WTC11 (cell line): ENCODE measurements at regions not wholly inside any gene's neighbourhood (a gene's known extent, or its start where the extent isn't known, plus 50 kb on each side); places are given as distances from the start of the nearest gene placed in this dataset.

Experiments
- ATAC-seq: fragments of 200-7000 bp; cut with Tn5 transposase; 2 replicates; pipeline ENCODE4 v1.10.0; 2021; ENCODE audit warnings: mild to moderate bottlenecking, moderate library complexity
- CTCF ChIA-PET: fragments of 300-600 bp; sonication (Branson Sonifier 250); formaldehyde crosslinking; loops from one replicate; lab custom pipeline; 2021; ENCODE audit warnings: antibody characterized with exemption; lab: Charles Lee
- POLR2A ChIA-PET: fragments of 350-600 bp; sonication (Branson Sonifier 250); formaldehyde crosslinking; loops from one replicate; lab custom pipeline; 2021; ENCODE audit warnings: antibody characterized with exemption; lab: Charles Lee
- DNase-seq: peaks from one replicate; pipeline ENCODE4 v3.0.0; 2021; ENCODE audit warnings: low spot score
- H3K27ac Mint-ChIP-seq: 2 replicates; pipeline ENCODE4 v1.8.0; 2021; ENCODE audit warnings: mixed read lengths
- H3K27me3 Mint-ChIP-seq: 2 replicates; pipeline ENCODE4 v1.8.0; 2021; ENCODE audit warnings: low read depth, mild to moderate bottlenecking, moderate library complexity, mixed read lengths
- H3K36me3 Mint-ChIP-seq: 2 replicates; pipeline ENCODE4 v1.8.0; 2021; ENCODE audit warnings: mixed read lengths
- H3K4me1 Mint-ChIP-seq: 2 replicates; pipeline ENCODE4 v1.8.0; 2022; ENCODE audit warnings: mixed read lengths
- H3K4me3 Mint-ChIP-seq: 2 replicates; pipeline ENCODE4 v1.8.0; 2021; ENCODE audit warnings: mild to moderate bottlenecking, moderate library complexity, mixed read lengths
- H3K9me3 Mint-ChIP-seq: 2 replicates; pipeline ENCODE4 v1.8.0; 2021; ENCODE audit warnings: mixed read lengths
- CTCF ChIP-seq: fragments of 200-600 bp; IDR thresholded peaks from 2 replicates; pipeline ENCODE4 v1.8.0; 2022; ENCODE audit warnings: antibody characterized with exemption
- ELF4 ChIP-seq: sonication (generic); formaldehyde crosslinking; IDR thresholded peaks from 2 replicates; pipeline ENCODE4 v1.8.1; 2022; ENCODE audit warnings: low read depth, mild to moderate bottlenecking, moderate library complexity, missing genetic modification reagents
- FOXJ3 ChIP-seq: sonication (generic); formaldehyde crosslinking; IDR thresholded peaks from 2 replicates; pipeline ENCODE4 v1.9.0; 2021; ENCODE audit warnings: missing genetic modification reagents, mild to moderate bottlenecking, borderline replicate concordance
- FOXK1 ChIP-seq: sonication (generic); formaldehyde crosslinking; IDR thresholded peaks from 2 replicates; pipeline ENCODE4 v1.8.0; 2022; ENCODE audit warnings: mild to moderate bottlenecking, moderate library complexity, missing genetic modification reagents
- GABPB1 ChIP-seq: sonication (generic); formaldehyde crosslinking; IDR thresholded peaks from 2 replicates; pipeline ENCODE4 v1.8.1; 2023; ENCODE audit warnings: mild to moderate bottlenecking, missing genetic modification reagents
- IRF1 ChIP-seq: sonication (generic); formaldehyde crosslinking; IDR thresholded peaks from 2 replicates; pipeline ENCODE4 v1.8.0; 2023; ENCODE audit warnings: missing genetic modification reagents
- NR1H2 ChIP-seq: sonication (generic); formaldehyde crosslinking; IDR thresholded peaks from 2 replicates; pipeline ENCODE4 v1.9.0; 2021; ENCODE audit warnings: mild to moderate bottlenecking, moderate library complexity, missing genetic modification reagents
- NR3C1 ChIP-seq: sonication (generic); formaldehyde crosslinking; conservative IDR thresholded peaks from 2 replicates; pipeline ENCODE4 v1.8.1; 2023; ENCODE audit warnings: low read depth, mild to moderate bottlenecking, missing genetic modification reagents
- PREB ChIP-seq: sonication (generic); formaldehyde crosslinking; IDR thresholded peaks from 2 replicates; pipeline ENCODE4 v1.8.1; 2022; ENCODE audit warnings: mild to moderate bottlenecking, missing genetic modification reagents, moderate library complexity, borderline replicate concordance
- RELA ChIP-seq: sonication (generic); formaldehyde crosslinking; IDR thresholded peaks from 2 replicates; pipeline ENCODE4 v1.8.1; 2022; ENCODE audit warnings: missing genetic modification reagents, mild to moderate bottlenecking, borderline replicate concordance
- RORB ChIP-seq: fragments of 250-450 bp; sonication (Bioruptor Pico); IDR thresholded peaks from 2 replicates; pipeline ENCODE4 v1.9.0; 2021; ENCODE audit warnings: mild to moderate bottlenecking
- ZMAT4 ChIP-seq: fragments of 250-450 bp; sonication (Bioruptor Pico); IDR thresholded peaks from 2 replicates; pipeline ENCODE4 v1.9.0; 2021; ENCODE audit warnings: mild to moderate bottlenecking
- ZNF219 ChIP-seq: sonication (generic); formaldehyde crosslinking; IDR thresholded peaks from 2 replicates; pipeline ENCODE4 v1.8.0; 2023; ENCODE audit warnings: missing genetic modification reagents, mild to moderate bottlenecking, borderline replicate concordance
- ZNF263 ChIP-seq: sonication (generic); formaldehyde crosslinking; IDR thresholded peaks from 2 replicates; pipeline ENCODE4 v1.8.1; 2022; ENCODE audit warnings: low read depth, mild to moderate bottlenecking, moderate library complexity, missing genetic modification reagents
- TF ChIP-seq, protein P1 (sequence below): fragments of 250-450 bp; sonication (Bioruptor Pico); IDR thresholded peaks from 2 replicates; pipeline ENCODE4 v2.1.2; 2022; ENCODE audit warnings: mild to moderate bottlenecking, moderate library complexity
- TF ChIP-seq, protein P2 (sequence below): fragments of 250-450 bp; sonication (Bioruptor Pico); IDR thresholded peaks from 2 replicates; pipeline ENCODE4 v1.9.0; 2021; ENCODE audit warnings: moderate library complexity, mild to moderate bottlenecking, inconsistent platforms, borderline replicate concordance
- TF ChIP-seq, protein P3 (sequence below): fragments of 250-450 bp; sonication (Bioruptor Pico); IDR thresholded peaks from 2 replicates; pipeline ENCODE4 v1.9.0; 2021; ENCODE audit warnings: mild to moderate bottlenecking

DNA sequence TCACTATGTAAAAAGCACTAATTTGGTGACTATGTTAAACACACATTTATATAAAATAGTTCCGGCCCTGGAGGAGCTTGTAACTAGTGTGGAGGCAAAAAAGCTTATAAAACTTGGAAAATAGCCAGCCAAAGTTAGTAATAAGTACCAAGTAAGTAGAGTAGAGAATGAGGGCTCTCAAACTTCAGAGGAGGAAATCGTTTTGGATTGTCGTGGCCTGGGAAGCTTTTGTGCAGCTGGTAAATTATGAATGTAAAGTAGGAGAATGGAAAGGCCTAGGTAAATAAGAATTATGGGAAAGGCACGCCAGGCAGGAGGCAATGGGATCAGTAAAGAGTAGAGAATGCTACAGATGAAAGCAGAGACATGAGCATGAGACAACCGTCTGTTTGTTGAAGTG lies 832.7 kb upstream of the ZNF608 start (continued):
- no peak for TF ChIP-seq NR3C1
- TF ChIP-seq RELA, result no peak
- TF ChIP-seq, protein P1, sequence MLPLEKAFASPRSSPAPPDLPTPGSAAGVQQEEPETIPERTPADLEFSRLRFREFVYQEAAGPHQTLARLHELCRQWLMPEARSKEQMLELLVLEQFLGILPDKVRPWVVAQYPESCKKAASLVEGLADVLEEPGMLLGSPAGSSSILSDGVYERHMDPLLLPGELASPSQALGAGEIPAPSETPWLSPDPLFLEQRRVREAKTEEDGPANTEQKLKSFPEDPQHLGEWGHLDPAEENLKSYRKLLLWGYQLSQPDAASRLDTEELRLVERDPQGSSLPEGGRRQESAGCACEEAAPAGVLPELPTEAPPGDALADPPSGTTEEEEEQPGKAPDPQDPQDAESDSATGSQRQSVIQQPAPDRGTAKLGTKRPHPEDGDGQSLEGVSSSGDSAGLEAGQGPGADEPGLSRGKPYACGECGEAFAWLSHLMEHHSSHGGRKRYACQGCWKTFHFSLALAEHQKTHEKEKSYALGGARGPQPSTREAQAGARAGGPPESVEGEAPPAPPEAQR (CRISPR knock-in tag), result no peak

- Mint-ChIP-seq H3K4me3 (no peak overlapping the region), H3K27me3 (peaks cover 18% of the 10 kb centered on the region), H3K36me3 (0 out of 2 replicates have a peak, but pooled peaks cover 4% of the 10 kb centered on the region), H3K27ac (no peak overlapping the region), H3K9me3 (peaks cover 5% of the 10 kb centered on the region), H3K4me1 (peaks cover 23% of the 10 kb centered on the region)
- TF ChIP-seq ZNF219 (CRISPR knock-in tag) (no peak), NR1H2 (CRISPR knock-in tag) (no peak)
- ChIA-PET CTCF (no interaction called here), POLR2A (no interaction called here)
- DNase-seq (no peak), ATAC-seq (no peak)
These were observed 834.9 kb upstream of the ZNF608 start for GRCh38 chr5:125581311-125581710.

GRCh38 chr5:125582352-125582751 lies 835.9 kb upstream of the ZNF608 start:
- Mint-ChIP-seq H3K36me3 (0 out of 2 replicates have a peak, but pooled peaks cover 4% of the 10 kb centered on the region), H3K4me1 (peaks cover 18% of the 10 kb centered on the region), H3K27ac (no peak overlapping the region), H3K27me3 (peaks cover 18% of the 10 kb centered on the region), H3K4me3 (no peak overlapping the region), H3K9me3 (peaks cover 10% of the 10 kb centered on the region)
- ChIA-PET CTCF (no interaction called here), POLR2A (interaction anchor here (0.6 kb wide), 1 partner anchor 266 kb away, joined by 3 read pairs; no protein-coding TSS in a partner anchor)
- DNase-seq (no peak), ATAC-seq (no peak)
- TF ChIP-seq CTCF (no peak), IRF1 (CRISPR knock-in tag) (no peak), ZNF263 (CRISPR knock-in tag) (no peak), FOXK1 (CRISPR knock-in tag) (no peak), PREB (no peak), RORB (CRISPR knock-in tag) (no peak), ZMAT4 (CRISPR knock-in tag) (no peak), FOXJ3 (CRISPR knock-in tag) (no peak), RELA (no peak), ELF4 (CRISPR knock-in tag) (no peak), GABPB1 (no peak)
- TF ChIP-seq, protein P2, sequence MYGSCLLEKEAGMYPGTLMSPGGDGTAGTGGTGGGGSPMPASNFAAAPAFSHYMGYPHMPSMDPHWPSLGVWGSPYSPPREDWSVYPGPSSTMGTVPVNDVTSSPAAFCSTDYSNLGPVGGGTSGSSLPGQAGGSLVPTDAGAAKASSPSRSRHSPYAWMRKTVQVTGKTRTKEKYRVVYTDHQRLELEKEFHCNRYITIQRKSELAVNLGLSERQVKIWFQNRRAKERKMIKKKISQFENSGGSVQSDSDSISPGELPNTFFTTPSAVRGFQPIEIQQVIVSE (CRISPR knock-in tag), result no peak
- TF ChIP-seq, protein P3, sequence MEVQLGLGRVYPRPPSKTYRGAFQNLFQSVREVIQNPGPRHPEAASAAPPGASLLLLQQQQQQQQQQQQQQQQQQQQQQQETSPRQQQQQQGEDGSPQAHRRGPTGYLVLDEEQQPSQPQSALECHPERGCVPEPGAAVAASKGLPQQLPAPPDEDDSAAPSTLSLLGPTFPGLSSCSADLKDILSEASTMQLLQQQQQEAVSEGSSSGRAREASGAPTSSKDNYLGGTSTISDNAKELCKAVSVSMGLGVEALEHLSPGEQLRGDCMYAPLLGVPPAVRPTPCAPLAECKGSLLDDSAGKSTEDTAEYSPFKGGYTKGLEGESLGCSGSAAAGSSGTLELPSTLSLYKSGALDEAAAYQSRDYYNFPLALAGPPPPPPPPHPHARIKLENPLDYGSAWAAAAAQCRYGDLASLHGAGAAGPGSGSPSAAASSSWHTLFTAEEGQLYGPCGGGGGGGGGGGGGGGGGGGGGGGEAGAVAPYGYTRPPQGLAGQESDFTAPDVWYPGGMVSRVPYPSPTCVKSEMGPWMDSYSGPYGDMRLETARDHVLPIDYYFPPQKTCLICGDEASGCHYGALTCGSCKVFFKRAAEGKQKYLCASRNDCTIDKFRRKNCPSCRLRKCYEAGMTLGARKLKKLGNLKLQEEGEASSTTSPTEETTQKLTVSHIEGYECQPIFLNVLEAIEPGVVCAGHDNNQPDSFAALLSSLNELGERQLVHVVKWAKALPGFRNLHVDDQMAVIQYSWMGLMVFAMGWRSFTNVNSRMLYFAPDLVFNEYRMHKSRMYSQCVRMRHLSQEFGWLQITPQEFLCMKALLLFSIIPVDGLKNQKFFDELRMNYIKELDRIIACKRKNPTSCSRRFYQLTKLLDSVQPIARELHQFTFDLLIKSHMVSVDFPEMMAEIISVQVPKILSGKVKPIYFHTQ (CRISPR knock-in tag), result no peak
